ENCODE measurements at regions not wholly inside any gene's neighbourhood (a gene's known extent, or its start where the extent isn't known, plus 50 kb on each side); places are given as distances from the start of the nearest gene placed in this dataset.

GRCh38 chr4:187814737-187815465, 180.7 kb upstream of the ZFP42 start:
- DNase-seq = no peak
- Mint-ChIP-seq H3K4me1 (no peaks in the 10 kb centered on the region), H3K9me3 (peaks cover 12 to 13% of the 10 kb centered on the region in 2 donors), H3K27me3 (ENCODE audit: low read depth in 2 of 2) (no peaks in the 10 kb centered on the region), H3K36me3 (peaks cover 9% of the 10 kb centered on the region), H3K27ac (no peak overlapping the region), H3K4me3 (no peak overlapping the region)
- intact Hi-C loops (cut with micrococcal nuclease) = no loop called here
- H3K9me3 ChIP-seq (ENCODE audit: control insufficient read depth, insufficient read depth, low read length) = peaks cover 7% of the 10 kb centered on the region
- H3K36me3 ChIP-seq (ENCODE audit: control insufficient read depth, insufficient read depth, low read length) = no peaks in the 10 kb centered on the region
- no peaks in the 10 kb centered on the region for H3K27me3 ChIP-seq (ENCODE audit: control insufficient read depth, insufficient read depth, low read length)
- 81% methylated on average over 28 of the region's 28 CpGs for WGBS (ENCODE audit: insufficient coverage)
- H3K27ac ChIP-seq (ENCODE audit: low read length) = no peak overlapping the region
- no peak overlapping the region for H3K4me3 ChIP-seq (ENCODE audit: low read length)
- TF ChIP-seq CTCF (IDR thresholded peaks at IDR 0.05) = no peak
- no peak for ATAC-seq
- H3K4me1 ChIP-seq (ENCODE audit: control insufficient read depth, insufficient read depth, low read length) = no peaks in the 10 kb centered on the region

DNA sequence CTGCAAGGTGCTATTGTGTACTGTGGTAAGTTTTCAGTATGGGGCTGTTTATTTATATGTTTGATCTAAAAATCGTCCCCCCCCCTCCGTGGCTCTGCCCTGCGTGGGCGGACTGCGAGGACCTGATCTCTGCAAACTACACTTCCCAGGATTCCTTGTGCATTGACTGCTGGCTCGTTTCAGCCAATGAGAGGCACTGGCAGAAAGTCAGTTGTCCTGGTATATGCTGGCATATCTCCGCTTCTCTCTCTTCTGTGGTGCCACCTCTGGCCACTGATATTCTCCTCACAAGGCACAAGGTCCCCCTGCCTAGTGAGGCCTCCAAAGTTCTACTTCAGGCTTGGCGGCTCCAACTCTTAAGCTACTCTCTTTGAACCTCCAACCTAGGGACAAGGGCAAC, 168.8 kb upstream of the ZFP42 start:
- no peak overlapping the region for H3K27ac ChIP-seq (ENCODE audit: low read length)
- TF ChIP-seq CTCF (IDR thresholded peaks at IDR 0.05) = no peak
- no peak for DNase-seq
- H3K27ac Mint-ChIP-seq = no peak overlapping the region
- peaks cover 4% of the 10 kb centered on the region for H3K9me3 ChIP-seq (ENCODE audit: control insufficient read depth, insufficient read depth, low read length)
- 67% methylated on average over 8 of the region's 8 CpGs for WGBS (ENCODE audit: insufficient coverage)
- no peak overlapping the region for H3K4me3 Mint-ChIP-seq
- intact Hi-C loops (cut with micrococcal nuclease) = no loop called here
- no peak for ATAC-seq
- no peaks in the 10 kb centered on the region for H3K27me3 Mint-ChIP-seq (ENCODE audit: low read depth in 2 of 2)
- no peaks in the 10 kb centered on the region for H3K27me3 ChIP-seq (ENCODE audit: control insufficient read depth, insufficient read depth, low read length)
- H3K4me1 Mint-ChIP-seq = no peaks in the 10 kb centered on the region
- no peak overlapping the region for H3K4me3 ChIP-seq (ENCODE audit: low read length)
- H3K36me3 Mint-ChIP-seq = no peaks in the 10 kb centered on the region
- no peaks in the 10 kb centered on the region for H3K4me1 ChIP-seq (ENCODE audit: control insufficient read depth, insufficient read depth, low read length)
- H3K36me3 ChIP-seq (ENCODE audit: control insufficient read depth, insufficient read depth, low read length) = no peaks in the 10 kb centered on the region
- peaks cover 13 to 32% of the 10 kb centered on the region in 2 donors for H3K9me3 Mint-ChIP-seq

DNA sequence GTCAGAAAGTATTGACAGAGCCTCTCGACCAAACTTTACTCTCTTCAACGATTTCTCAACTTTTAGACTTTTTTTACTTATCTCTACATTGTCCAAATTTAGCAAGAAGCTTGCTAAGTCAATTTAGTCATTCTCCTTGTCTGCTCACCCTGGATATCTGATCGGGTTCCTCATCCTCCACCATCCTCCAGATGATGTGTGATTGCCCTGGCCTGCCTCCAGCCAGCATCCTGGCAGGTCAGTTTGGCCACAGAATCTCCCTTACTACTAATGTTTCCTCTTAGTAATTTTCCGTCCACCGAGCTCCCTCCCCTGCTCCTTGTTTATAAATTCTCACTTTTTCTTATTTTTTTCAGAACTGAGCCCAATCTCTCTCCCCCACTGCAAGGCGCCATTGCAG, 167.9 kb upstream of the ZFP42 start:
- Histone ChIP-seq H3K36me3 (ENCODE audit: control insufficient read depth, insufficient read depth, low read length) (no peaks in the 10 kb centered on the region), H3K4me3 (ENCODE audit: low read length) (no peak overlapping the region), H3K27me3 (ENCODE audit: control insufficient read depth, insufficient read depth, low read length) (no peaks in the 10 kb centered on the region), H3K9me3 (ENCODE audit: control insufficient read depth, insufficient read depth, low read length) (peaks cover 4% of the 10 kb centered on the region), H3K27ac (ENCODE audit: low read length) (no peak overlapping the region), H3K4me1 (ENCODE audit: control insufficient read depth, insufficient read depth, low read length) (no peaks in the 10 kb centered on the region)
- DNase-seq = no peak
- TF ChIP-seq CTCF (IDR thresholded peaks at IDR 0.05) = no peak
- H3K36me3 Mint-ChIP-seq = no peaks in the 10 kb centered on the region
- WGBS (ENCODE audit: insufficient coverage) = 88% methylated on average over 6 of the region's 6 CpGs
- H3K27ac Mint-ChIP-seq = no peak overlapping the region
- H3K27me3 Mint-ChIP-seq (ENCODE audit: low read depth in 2 of 2) = no peaks in the 10 kb centered on the region
- H3K9me3 Mint-ChIP-seq = peaks cover 17 to 34% of the 10 kb centered on the region in 2 donors
- intact Hi-C loops (cut with micrococcal nuclease) = no loop called here
- ATAC-seq = no peak
- H3K4me1 Mint-ChIP-seq = no peaks in the 10 kb centered on the region
- H3K4me3 Mint-ChIP-seq = no peak overlapping the region

DNA sequence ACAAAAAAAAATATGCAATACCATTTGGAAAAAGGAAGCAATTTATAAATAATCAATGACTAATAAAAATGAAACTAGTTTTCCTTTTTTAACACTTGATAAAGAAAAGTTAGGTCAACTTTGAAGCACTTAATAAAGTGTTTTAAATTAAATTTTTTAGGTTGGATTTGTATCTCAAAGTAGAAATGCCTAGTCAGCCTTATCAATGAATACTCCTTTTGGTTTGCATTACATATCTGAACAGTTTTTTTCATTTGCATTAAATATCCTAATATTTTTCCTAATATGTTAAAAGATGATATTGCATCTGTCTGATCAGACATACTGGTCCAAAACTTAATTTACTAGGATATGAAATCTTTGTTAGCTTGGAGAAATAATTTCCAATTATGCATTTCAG, 155.8 kb upstream of the ZFP42 start:
- no peaks in the 10 kb centered on the region for H3K4me1 ChIP-seq (ENCODE audit: control insufficient read depth, insufficient read depth, low read length)
- DNase-seq (no peak), ATAC-seq (no peak)
- Mint-ChIP-seq H3K27ac (no peak overlapping the region), H3K4me1 (no peaks in the 10 kb centered on the region), H3K36me3 (peaks cover 13% of the 10 kb centered on the region), H3K27me3 (ENCODE audit: low read depth in 2 of 2) (no peaks in the 10 kb centered on the region), H3K9me3 (peaks cover 12 to 26% of the 10 kb centered on the region in 2 donors), H3K4me3 (no peak overlapping the region)
- no peaks in the 10 kb centered on the region for H3K27me3 ChIP-seq (ENCODE audit: control insufficient read depth, insufficient read depth, low read length)
- no peaks in the 10 kb centered on the region for H3K36me3 ChIP-seq (ENCODE audit: control insufficient read depth, insufficient read depth, low read length)
- TF ChIP-seq CTCF (IDR thresholded peaks at IDR 0.05) = no peak
- no peak overlapping the region for H3K4me3 ChIP-seq (ENCODE audit: low read length)
- peaks cover 3% of the 10 kb centered on the region for H3K9me3 ChIP-seq (ENCODE audit: control insufficient read depth, insufficient read depth, low read length)
- H3K27ac ChIP-seq (ENCODE audit: low read length) = no peak overlapping the region
- intact Hi-C loops (cut with micrococcal nuclease) = no loop called here
